H9 (cell line): ENCODE measurements at regions not wholly inside any gene's neighbourhood (a gene's known extent, or its start where the extent isn't known, plus 50 kb on each side); places are given as distances from the start of the nearest gene placed in this dataset.
A peak's percentile ranks its signal among the peaks of the same experiment; 100 is the strongest.

ENCODE experiments used
- DNase-seq: peaks from one replicate; pipeline ENCODE4 v3.0.0-alpha.2; 2017
- H2AFZ ChIP-seq: one replicate; pipeline ENCODE4 v1.6.1; 2013; ENCODE audit warnings: mild to moderate bottlenecking, low read length, control low read depth, moderate library complexity
- H2AK5ac ChIP-seq: 2 replicates; pipeline ENCODE4 v1.6.1; 2013; ENCODE audit warnings: low read length, control low read depth, mixed read lengths; ENCODE audit not compliant: insufficient read length
- H2BK120ac ChIP-seq: one replicate; pipeline ENCODE4 v1.6.1; 2013; ENCODE audit warnings: low read depth, mild to moderate bottlenecking, low read length, control low read depth, inconsistent platforms; ENCODE audit not compliant: poor library complexity, severe bottlenecking
- H2BK12ac ChIP-seq: 2 replicates; pipeline ENCODE4 v1.6.1; 2013; ENCODE audit warnings: low read length, control low read depth, mixed read lengths, low read depth; ENCODE audit not compliant: insufficient read length
- H2BK15ac ChIP-seq: 2 replicates; pipeline ENCODE4 v1.6.1; 2013; ENCODE audit warnings: low read depth, low read length, control low read depth
- H2BK20ac ChIP-seq: one replicate; pipeline ENCODE4 v1.6.1; 2013; ENCODE audit warnings: low read depth, mild to moderate bottlenecking, low read length, control low read depth, inconsistent platforms; ENCODE audit not compliant: poor library complexity, severe bottlenecking
- H2BK5ac ChIP-seq: 2 replicates; pipeline ENCODE4 v1.6.1; 2013; ENCODE audit warnings: low read length, control low read depth, mixed read lengths; ENCODE audit not compliant: insufficient read length
- H3K14ac ChIP-seq: 2 replicates; pipeline ENCODE4 v1.6.1; 2013; ENCODE audit warnings: low read length, control low read depth; ENCODE audit not compliant: insufficient read depth
- H3K18ac ChIP-seq: 2 replicates; pipeline ENCODE4 v1.6.1; 2013; ENCODE audit warnings: low read depth, mild to moderate bottlenecking, mixed read lengths, low read length, control low read depth; ENCODE audit not compliant: insufficient read length
- H3K23ac ChIP-seq: 2 replicates; pipeline ENCODE4 v1.6.1; 2013; ENCODE audit warnings: low read length, control low read depth, mixed read lengths, low read depth; ENCODE audit not compliant: insufficient read length
- H3K23me2 ChIP-seq: 2 replicates; pipeline ENCODE4 v1.6.1; 2013; ENCODE audit warnings: low read depth, mild to moderate bottlenecking, mixed read lengths, low read length, control low read depth; ENCODE audit not compliant: insufficient read length, poor library complexity, severe bottlenecking
- H3K27ac ChIP-seq: 2 replicates; pipeline ENCODE4 v1.5.1; 2013; ENCODE audit warnings: low read length, control low read depth, mixed read lengths, low read depth; ENCODE audit not compliant: insufficient read length
- H3K27me3 ChIP-seq: 2 replicates; pipeline ENCODE4 v1.6.1; 2013; ENCODE audit warnings: low read length, control low read depth, inconsistent platforms; ENCODE audit not compliant: insufficient read depth
- H3K4ac ChIP-seq: 2 replicates; pipeline ENCODE4 v1.6.1; 2013; ENCODE audit warnings: low read depth, mild to moderate bottlenecking, control low read depth, inconsistent platforms, low read length, moderate library complexity
- H3K4me1 ChIP-seq: 2 replicates; pipeline ENCODE4 v1.6.1; 2013; ENCODE audit warnings: low read length, control low read depth, inconsistent platforms; ENCODE audit not compliant: insufficient read depth
- H3K4me2 ChIP-seq: 2 replicates; pipeline ENCODE4 v1.6.1; 2013; ENCODE audit warnings: low read length, control low read depth, mixed read lengths; ENCODE audit not compliant: insufficient read length, insufficient read depth
- H3K56ac ChIP-seq: 2 replicates; pipeline ENCODE4 v1.6.1; 2013; ENCODE audit warnings: low read depth, mild to moderate bottlenecking, mixed read lengths, low read length, control low read depth; ENCODE audit not compliant: insufficient read length
- H3K79me1 ChIP-seq: 2 replicates; pipeline ENCODE4 v1.6.1; 2013; ENCODE audit warnings: low read depth, mild to moderate bottlenecking, moderate library complexity, low read length, control low read depth, inconsistent platforms; ENCODE audit not compliant: insufficient read depth, poor library complexity, severe bottlenecking
- H3K79me2 ChIP-seq: 2 replicates; pipeline ENCODE4 v1.6.1; 2013; ENCODE audit warnings: low read length, control low read depth, inconsistent platforms; ENCODE audit not compliant: insufficient read depth
- H3K9ac ChIP-seq: 2 replicates; pipeline ENCODE4 v1.6.1; 2013; ENCODE audit warnings: low read length, control low read depth, mixed read lengths; ENCODE audit not compliant: insufficient read length; ENCODE audit errors: extremely low read depth
- H3K9me3 ChIP-seq: one replicate; pipeline ENCODE4 v1.6.1; 2013; ENCODE audit warnings: low read depth, low read length, inconsistent platforms; ENCODE audit not compliant: control insufficient read depth
- H3T11ph ChIP-seq: one replicate; pipeline ENCODE4 v1.6.1; 2013; ENCODE audit warnings: mild to moderate bottlenecking, low read length, control low read depth, inconsistent platforms
- H4K20me1 ChIP-seq: one replicate; pipeline ENCODE4 v1.6.1; 2013; ENCODE audit not compliant: control insufficient read depth, insufficient read length, insufficient read depth
- H4K5ac ChIP-seq: 2 replicates; pipeline ENCODE4 v1.6.1; 2013; ENCODE audit warnings: low read depth, mild to moderate bottlenecking, mixed read lengths, low read length, control low read depth; ENCODE audit not compliant: insufficient read length
- H4K8ac ChIP-seq: replicated peaks from 2 replicates; pipeline ENCODE4 v1.6.1; 2013; ENCODE audit warnings: low read length, control low read depth, mixed read lengths, low read depth; ENCODE audit not compliant: insufficient read length
- H4K91ac ChIP-seq: 2 replicates; pipeline ENCODE4 v1.6.1; 2013; ENCODE audit warnings: low read depth, mild to moderate bottlenecking, moderate library complexity, mixed read lengths, low read length, control low read depth; ENCODE audit not compliant: insufficient read length
- H3K27ac Mint-ChIP-seq, 3 experiments: 2 replicates in 2 of 3; 3 replicates in 1 of 3; pipeline ENCODE4 v1.8.0; 2020 to 2021; ENCODE audit warnings: mixed read lengths in 3 of 3, mild to moderate bottlenecking in 1 of 3, moderate library complexity in 1 of 3
- H3K27me3 Mint-ChIP-seq: 2 replicates; pipeline ENCODE4 v1.8.0; 2021; ENCODE audit warnings: low read depth, mild to moderate bottlenecking, moderate library complexity, mixed read lengths
- H3K36me3 Mint-ChIP-seq, 3 experiments: 2 replicates in 2 of 3; 3 replicates in 1 of 3; pipeline ENCODE4 v1.8.0; 2020 to 2021; ENCODE audit warnings: low read depth in 3 of 3, mixed read lengths in 3 of 3; ENCODE audit not compliant: insufficient read depth in 1 of 3
- H3K4me1 Mint-ChIP-seq, 2 experiments: 2 replicates each; pipeline ENCODE4 v1.8.0; 2020; ENCODE audit warnings: mixed read lengths in 2 of 2
- H3K4me3 Mint-ChIP-seq, 2 experiments: 2 replicates in 1 of 2; 3 replicates in 1 of 2; pipeline ENCODE4 v1.8.0; 2020 to 2021; ENCODE audit warnings: mild to moderate bottlenecking in 2 of 2, mixed read lengths in 2 of 2, moderate library complexity in 1 of 2
- H3K9me3 Mint-ChIP-seq, 2 experiments: 2 replicates in 1 of 2; 3 replicates in 1 of 2; pipeline ENCODE4 v1.8.0; 2020; ENCODE audit warnings: mild to moderate bottlenecking in 2 of 2, mixed read lengths in 2 of 2, moderate library complexity in 1 of 2
- CTCF ChIP-seq: fragments of 200-600 bp; sonication (generic); conservative IDR thresholded peaks from 3 replicates; pipeline ENCODE4 v1.8.0; 2021; ENCODE audit warnings: antibody characterized with exemption, mild to moderate bottlenecking
- WGBS: extraction: QIAGEN DNeasy Blood & Tissue Kit; methylation state at CpG from one replicate; pipeline ENCODE4 v1.1.7; 2013; ENCODE audit warnings: missing lambda C conversion rate, low lambda C conversion rate, mixed read lengths; ENCODE audit not compliant: insufficient read length; ENCODE audit errors: extremely low coverage; 5-methylcytosine and 5-hydroxymethylcytosine counted together

GRCh38 chr13:40273253-40274025, 393.0 kb downstream of the FOXO1 start:
- H3K23me2 ChIP-seq, result no peaks in the 10 kb centered on the region
- H3K79me2 ChIP-seq, result no peaks in the 10 kb centered on the region
- H3K27ac ChIP-seq, result no peak overlapping the region
- no peak overlapping the region for H2BK15ac ChIP-seq
- Mint-ChIP-seq H3K4me3 (no peak overlapping the region; a peak in 1 of 5 replicates), H3K4me1 (peaks cover 25 to 27% of the 10 kb centered on the region in 2 experiments), H3K9me3 (no peaks in the 10 kb centered on the region), H3K27ac (no peak overlapping the region), H3K36me3 (no peaks in the 10 kb centered on the region), H3K27me3 (peaks cover 2% of the 10 kb centered on the region; the same call in 1 of the 2 replicates)
- H3K9me3 ChIP-seq, result no peaks in the 10 kb centered on the region
- TF ChIP-seq CTCF, result no peak
- H2BK5ac ChIP-seq, result no peak overlapping the region
- WGBS, result no CpG with 5 or more reads among the region's 11 CpGs
- no peak overlapping the region for H2AFZ ChIP-seq
- H3K4me1 ChIP-seq, result peaks cover 6% of the 10 kb centered on the region; the same call in 1 of the 2 replicates
- H3K4ac ChIP-seq, result no peak overlapping the region
- H3K23ac ChIP-seq, result no peak overlapping the region
- no peak overlapping the region for H2BK120ac ChIP-seq
- no peak overlapping the region for H3K9ac ChIP-seq
- H4K8ac ChIP-seq, result no peak overlapping the region
- no peak overlapping the region for H2BK20ac ChIP-seq
- no peak overlapping the region for H3T11ph ChIP-seq
- no peak overlapping the region for H2AK5ac ChIP-seq
- no peak overlapping the region for H4K5ac ChIP-seq
- H3K79me1 ChIP-seq, result no peaks in the 10 kb centered on the region
- no peaks in the 10 kb centered on the region for H3K27me3 ChIP-seq
- DNase-seq, result no peak
- peak overlapping the region; percentile 74; the same call in 1 of the 2 replicates for H3K14ac ChIP-seq
- no peaks in the 10 kb centered on the region for H4K20me1 ChIP-seq
- no peak overlapping the region for H3K56ac ChIP-seq
- H4K91ac ChIP-seq, result no peak overlapping the region
- H2BK12ac ChIP-seq, result no peak overlapping the region
- H3K18ac ChIP-seq, result no peak overlapping the region
- no peak overlapping the region for H3K4me2 ChIP-seq
